Right lobe of liver (tissue), 6 donors: ENCODE measurements at regions not wholly inside any gene's neighbourhood (a gene's known extent, or its start where the extent isn't known, plus 50 kb on each side); places are given as distances from the start of the nearest gene placed in this dataset.

Experiments used
- ATAC-seq, 4 donors: fragments of 200-7000 bp; cut with Tn5 transposase; one replicate each; pipeline ENCODE4 v1.9.1; 2020; ENCODE audit warnings: mild to moderate bottlenecking in 4 of 4, moderate library complexity in 4 of 4
- DNase-seq, 3 donors: peaks; one replicate each; pipeline ENCODE4 v3.0.0-alpha.2; 2020
- H3K27ac ChIP-seq, 3 donors: fragments of 200-600 bp; one replicate each; pipeline ENCODE4 v1.8.0; 2022
- H3K27me3 ChIP-seq, 2 donors: fragments of 200-600 bp; one replicate each; pipeline ENCODE4 v1.8.0; 2022
- H3K36me3 ChIP-seq, 4 donors: fragments of 200-600 bp; sonication (generic) in 1 of 4; one replicate each; pipeline versions ENCODE4 v1.5.1 to v1.8.0; 2017 to 2022; ENCODE audit warnings: control low read depth in 1 of 4
- H3K4me1 ChIP-seq, 4 donors: fragments of 200-600 bp; sonication (generic) in 1 of 4; one replicate each; pipeline versions ENCODE4 v1.5.1 to v1.8.0; 2017 to 2022; ENCODE audit warnings: control low read depth in 1 of 4
- H3K4me3 ChIP-seq, 3 donors: fragments of 200-600 bp; one replicate each; pipeline ENCODE4 v1.8.0; 2022
- H3K9me3 ChIP-seq, 4 donors: fragments of 200-600 bp; sonication (generic) in 1 of 4; one replicate each; pipeline versions ENCODE4 v1.5.1 to v1.8.0; 2017 to 2022; ENCODE audit warnings: control low read depth in 1 of 4
- CTCF ChIP-seq, 4 donors: fragments of 200-600 bp in 3 of 4; fragments of 450-650 bp in 1 of 4; IDR thresholded peaks; one replicate each; pipeline versions ENCODE4 v1.5.1 to v1.8.0; 2016 to 2022; ENCODE audit warnings: antibody characterized with exemption in 4 of 4, mild to moderate bottlenecking in 2 of 4
- POLR2A ChIP-seq: fragments of 450-650 bp; IDR thresholded peaks from one replicate; pipeline ENCODE4 v1.6.1; 2017; ENCODE audit warnings: antibody characterized with exemption, mild to moderate bottlenecking
- WGBS: methylation state at CpG from one replicate; pipeline ENCODE4 v1.1.6; 2018; ENCODE audit warnings: low coverage, low lambda C conversion rate; ENCODE audit not compliant: insufficient coverage; ENCODE audit errors: missing lambda C conversion rate; 5-methylcytosine and 5-hydroxymethylcytosine counted together
- intact Hi-C, 2 donors: fragments of 100-400 bp; cut with DNase I; formaldehyde crosslinking; loops; one replicate each; pipeline versions ENCODE4 v1.11.2 to v1.14.1; 2022
- donor health status: DM: no; HTN: yes; CAD: no.
- donor health status: DM: no; HTN: no; CAD: no.
- donor health status: DM: no; HTN: no; CAD: no.
- donor health status: DM: no; HTN: yes; CAD: no.
- donor health status: DM: no; HTN: yes; CAD: no.

DNA sequence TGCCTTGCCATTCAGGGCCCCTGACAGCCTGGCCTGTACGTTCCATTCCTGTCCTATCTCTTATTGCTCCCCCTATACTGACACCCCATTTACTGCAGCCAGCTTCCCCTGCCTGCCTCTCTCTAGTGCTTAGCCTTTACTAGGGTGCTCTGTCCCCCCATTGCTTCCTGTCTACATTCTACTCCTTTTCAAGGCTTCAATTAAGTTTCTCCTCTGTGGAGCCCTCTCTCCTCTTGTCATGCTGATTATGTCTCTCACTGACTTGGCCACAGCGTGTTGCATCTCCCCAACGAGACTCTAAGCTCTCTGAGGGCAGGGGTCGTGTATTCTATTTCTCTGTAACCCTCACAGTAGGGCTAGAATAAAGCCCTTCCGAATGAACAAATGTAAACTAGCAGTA lies 185.2 kb downstream of the RPLP1 start:
- DNase-seq (no peak), ATAC-seq (no peak)
- WGBS = 72% methylated on average over 4 of the region's 5 CpGs
- H3K4me3 ChIP-seq = no peak overlapping the region
- intact Hi-C loops = no loop called here
- no peaks in the 10 kb centered on the region for H3K27me3 ChIP-seq
- H3K36me3 ChIP-seq = no peaks in the 10 kb centered on the region
- no peaks in the 10 kb centered on the region for H3K4me1 ChIP-seq
- TF ChIP-seq CTCF (IDR thresholded peaks at IDR 0.05) (no peak), POLR2A (no peak)
- H3K27ac ChIP-seq = no peak overlapping the region
- no peaks in the 10 kb centered on the region for H3K9me3 ChIP-seq

DNA sequence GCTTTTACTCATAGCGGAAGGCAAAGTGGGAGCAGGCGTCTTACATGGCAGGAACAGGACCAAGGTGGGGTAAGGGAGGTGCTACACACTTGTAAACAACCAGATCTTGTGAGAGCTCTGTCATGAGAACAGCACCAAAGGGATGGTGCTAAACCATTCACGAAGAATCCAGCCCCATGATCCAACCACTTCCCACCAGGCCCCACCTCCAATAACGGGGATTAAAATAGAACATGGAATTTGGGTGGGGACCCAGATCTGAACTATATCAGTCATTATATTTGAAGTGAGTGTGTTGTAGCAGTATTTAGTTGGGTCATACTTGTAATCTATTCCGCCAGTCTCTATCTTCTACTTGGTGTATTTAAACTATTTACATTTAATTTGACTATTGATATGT lies 190.9 kb downstream of the RPLP1 start:
- WGBS = 75% methylated on average over 5 of the region's 5 CpGs

GRCh38 chr15:69643971-69644370 lies 191.4 kb downstream of the RPLP1 start:
- intact Hi-C loops = no loop called here
- Histone ChIP-seq H3K27me3 (no peaks in the 10 kb centered on the region), H3K27ac (no peak overlapping the region), H3K4me1 (no peaks in the 10 kb centered on the region), H3K36me3 (no peaks in the 10 kb centered on the region), H3K4me3 (no peak overlapping the region), H3K9me3 (no peaks in the 10 kb centered on the region)
- no peak for ATAC-seq
- WGBS = 81% methylated on average over 1 of the region's 1 CpG
- TF ChIP-seq POLR2A (no peak), CTCF (IDR thresholded peaks at IDR 0.05) (no peak)
- no peak for DNase-seq

More for the DNA sequence above, 190.9 kb downstream of the RPLP1 start:
- DNase-seq = no peak
- ATAC-seq = no peak
- intact Hi-C loops = no loop called here
- TF ChIP-seq CTCF (IDR thresholded peaks at IDR 0.05) = no peak
- TF ChIP-seq POLR2A = no peak
- Histone ChIP-seq H3K4me1 (no peaks in the 10 kb centered on the region), H3K9me3 (no peaks in the 10 kb centered on the region), H3K4me3 (no peak overlapping the region), H3K27me3 (no peaks in the 10 kb centered on the region), H3K27ac (no peak overlapping the region), H3K36me3 (no peaks in the 10 kb centered on the region)

DNA sequence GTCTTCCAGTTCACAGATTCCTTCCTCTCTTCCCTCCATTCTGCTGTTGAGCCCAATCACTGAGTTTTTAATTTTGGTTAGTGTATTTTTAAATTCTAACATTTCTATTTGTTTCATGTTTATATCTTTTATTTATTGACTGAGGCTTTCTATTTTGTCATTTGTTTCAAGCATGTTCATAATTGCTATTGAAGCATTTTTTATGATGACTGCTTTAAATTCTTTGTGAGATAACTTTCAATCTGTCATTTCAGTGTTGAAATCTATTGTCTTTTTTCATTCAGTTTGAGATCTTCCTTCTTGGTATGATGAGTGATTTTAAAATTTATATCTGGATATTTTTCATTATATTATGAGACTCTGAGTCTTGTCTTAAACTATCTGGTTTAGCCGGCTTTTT lies 192.3 kb downstream of the RPLP1 start:
- no peaks in the 10 kb centered on the region for H3K4me1 ChIP-seq

More for the DNA sequence above, 192.3 kb downstream of the RPLP1 start:
- intact Hi-C loops = no loop called here
- Histone ChIP-seq H3K36me3 (no peaks in the 10 kb centered on the region), H3K4me3 (no peak overlapping the region), H3K9me3 (no peaks in the 10 kb centered on the region), H3K27me3 (no peaks in the 10 kb centered on the region), H3K27ac (no peak overlapping the region)
- 88% methylated on average over 1 of the region's 1 CpG for WGBS
- DNase-seq (no peak), ATAC-seq (no peak)
- TF ChIP-seq CTCF (IDR thresholded peaks at IDR 0.05) (no peak), POLR2A (no peak)
